Ishikawa (cell line): ENCODE measurements at regions not wholly inside any gene's neighbourhood (a gene's known extent, or its start where the extent isn't known, plus 50 kb on each side); places are given as distances from the start of the nearest gene placed in this dataset.

Experiments
- CEBPB ChIP-seq: IDR thresholded peaks from 2 replicates; pipeline ENCODE4 v1.6.1; 2012
- CREB1 ChIP-seq: IDR thresholded peaks from 2 replicates; pipeline ENCODE4 v1.6.1; 2012; ENCODE audit warnings: low read depth
- EGR1 ChIP-seq: IDR thresholded peaks from 2 replicates; pipeline ENCODE4 v1.6.1; 2012
- EP300 ChIP-seq: IDR thresholded peaks from 2 replicates; pipeline ENCODE4 v1.6.1; 2012; ENCODE audit warnings: borderline replicate concordance
- FOXM1 ChIP-seq: IDR thresholded peaks from 2 replicates; pipeline ENCODE4 v1.6.1; 2012; ENCODE audit warnings: low read depth, borderline replicate concordance
- NFIC ChIP-seq: IDR thresholded peaks from 2 replicates; pipeline ENCODE4 v1.6.1; 2012
- RAD21 ChIP-seq: IDR thresholded peaks from 2 replicates; pipeline ENCODE4 v1.6.1; 2012; ENCODE audit warnings: low read depth
- TAF1 ChIP-seq: IDR thresholded peaks from 2 replicates; pipeline ENCODE4 v1.6.1; 2012; ENCODE audit warnings: low read depth, mild to moderate bottlenecking
- TCF12 ChIP-seq: IDR thresholded peaks from 2 replicates; pipeline ENCODE4 v1.6.1; 2012; ENCODE audit warnings: low read depth
- TEAD4 ChIP-seq: IDR thresholded peaks from 2 replicates; pipeline ENCODE4 v1.6.1; 2012
- YY1 ChIP-seq: IDR thresholded peaks from 2 replicates; pipeline ENCODE4 v1.6.1; 2012; ENCODE audit warnings: low read depth
- ZBTB7A ChIP-seq: IDR thresholded peaks from 2 replicates; pipeline ENCODE4 v1.6.1; 2012; ENCODE audit warnings: low read depth
- TF ChIP-seq, protein P1 (sequence below): IDR thresholded peaks from 2 replicates; pipeline ENCODE4 v1.6.1; 2012
- TF ChIP-seq, protein P2 (sequence below): IDR thresholded peaks from 2 replicates; pipeline ENCODE4 v1.6.1; 2012; ENCODE audit warnings: low read depth, mild to moderate bottlenecking
- TF ChIP-seq, protein P3 (sequence below): IDR thresholded peaks from 2 replicates; pipeline ENCODE4 v1.6.1; 2012

DNA sequence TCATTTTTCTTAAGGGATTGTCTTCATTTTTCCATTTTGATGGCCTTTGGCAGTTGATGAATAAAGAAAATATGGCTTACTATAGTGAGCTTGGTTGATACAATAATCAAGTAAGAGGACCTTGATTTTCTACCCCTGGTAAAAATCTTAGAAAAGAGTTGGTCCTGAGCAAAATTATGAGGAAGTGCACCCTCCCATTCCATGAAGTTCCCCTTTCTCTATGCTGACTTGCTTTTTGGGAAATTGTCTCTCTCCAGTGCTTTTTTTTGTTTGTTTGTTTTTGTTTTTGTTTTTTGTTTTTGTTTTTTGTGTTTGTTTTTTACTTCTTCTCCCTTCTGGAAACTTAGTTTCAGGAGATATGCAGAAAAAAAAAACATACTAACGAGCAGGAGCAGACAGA is 449.2 kb upstream of the ACTBL2 start:
- TF ChIP-seq, protein P1, sequence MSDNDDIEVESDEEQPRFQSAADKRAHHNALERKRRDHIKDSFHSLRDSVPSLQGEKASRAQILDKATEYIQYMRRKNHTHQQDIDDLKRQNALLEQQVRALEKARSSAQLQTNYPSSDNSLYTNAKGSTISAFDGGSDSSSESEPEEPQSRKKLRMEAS = no peak
- TF ChIP-seq CEBPB = no peak
- TF ChIP-seq YY1 = no peak
- no peak for TF ChIP-seq TAF1
- no peak for TF ChIP-seq ZBTB7A
- no peak for TF ChIP-seq RAD21
- TF ChIP-seq NFIC = no peak
- TF ChIP-seq CREB1 = no peak
- TF ChIP-seq EGR1 = no peak
- no peak for TF ChIP-seq TCF12
- no peak for TF ChIP-seq FOXM1
- TF ChIP-seq, protein P2, sequence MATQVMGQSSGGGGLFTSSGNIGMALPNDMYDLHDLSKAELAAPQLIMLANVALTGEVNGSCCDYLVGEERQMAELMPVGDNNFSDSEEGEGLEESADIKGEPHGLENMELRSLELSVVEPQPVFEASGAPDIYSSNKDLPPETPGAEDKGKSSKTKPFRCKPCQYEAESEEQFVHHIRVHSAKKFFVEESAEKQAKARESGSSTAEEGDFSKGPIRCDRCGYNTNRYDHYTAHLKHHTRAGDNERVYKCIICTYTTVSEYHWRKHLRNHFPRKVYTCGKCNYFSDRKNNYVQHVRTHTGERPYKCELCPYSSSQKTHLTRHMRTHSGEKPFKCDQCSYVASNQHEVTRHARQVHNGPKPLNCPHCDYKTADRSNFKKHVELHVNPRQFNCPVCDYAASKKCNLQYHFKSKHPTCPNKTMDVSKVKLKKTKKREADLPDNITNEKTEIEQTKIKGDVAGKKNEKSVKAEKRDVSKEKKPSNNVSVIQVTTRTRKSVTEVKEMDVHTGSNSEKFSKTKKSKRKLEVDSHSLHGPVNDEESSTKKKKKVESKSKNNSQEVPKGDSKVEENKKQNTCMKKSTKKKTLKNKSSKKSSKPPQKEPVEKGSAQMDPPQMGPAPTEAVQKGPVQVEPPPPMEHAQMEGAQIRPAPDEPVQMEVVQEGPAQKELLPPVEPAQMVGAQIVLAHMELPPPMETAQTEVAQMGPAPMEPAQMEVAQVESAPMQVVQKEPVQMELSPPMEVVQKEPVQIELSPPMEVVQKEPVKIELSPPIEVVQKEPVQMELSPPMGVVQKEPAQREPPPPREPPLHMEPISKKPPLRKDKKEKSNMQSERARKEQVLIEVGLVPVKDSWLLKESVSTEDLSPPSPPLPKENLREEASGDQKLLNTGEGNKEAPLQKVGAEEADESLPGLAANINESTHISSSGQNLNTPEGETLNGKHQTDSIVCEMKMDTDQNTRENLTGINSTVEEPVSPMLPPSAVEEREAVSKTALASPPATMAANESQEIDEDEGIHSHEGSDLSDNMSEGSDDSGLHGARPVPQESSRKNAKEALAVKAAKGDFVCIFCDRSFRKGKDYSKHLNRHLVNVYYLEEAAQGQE = no peak
- TF ChIP-seq TEAD4 = no peak
- TF ChIP-seq, protein P3, sequence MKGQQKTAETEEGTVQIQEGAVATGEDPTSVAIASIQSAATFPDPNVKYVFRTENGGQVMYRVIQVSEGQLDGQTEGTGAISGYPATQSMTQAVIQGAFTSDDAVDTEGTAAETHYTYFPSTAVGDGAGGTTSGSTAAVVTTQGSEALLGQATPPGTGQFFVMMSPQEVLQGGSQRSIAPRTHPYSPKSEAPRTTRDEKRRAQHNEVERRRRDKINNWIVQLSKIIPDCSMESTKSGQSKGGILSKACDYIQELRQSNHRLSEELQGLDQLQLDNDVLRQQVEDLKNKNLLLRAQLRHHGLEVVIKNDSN = no peak
- no peak for TF ChIP-seq EP300

DNA sequence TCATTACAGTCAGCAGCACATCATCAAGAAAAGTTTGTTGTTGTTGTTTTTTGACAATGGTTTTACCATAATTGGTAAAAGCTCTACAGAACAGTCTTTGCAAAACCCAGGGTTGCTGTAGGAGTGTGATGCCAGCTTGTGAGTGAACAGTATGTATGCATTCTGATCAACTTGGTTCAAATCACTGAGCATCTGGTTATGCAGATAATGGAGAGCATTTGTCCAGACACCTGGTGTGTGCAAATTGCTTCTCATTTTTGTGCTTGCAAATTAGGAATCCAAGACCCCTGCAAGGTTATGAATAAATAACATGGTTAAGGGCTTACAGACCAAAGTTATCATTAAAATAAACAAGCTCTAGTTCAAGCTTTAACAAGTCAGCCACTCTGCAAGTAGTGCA is 448.7 kb upstream of the ACTBL2 start:
- TF ChIP-seq CEBPB (no peak), FOXM1 (no peak), TAF1 (no peak), EP300 (no peak), RAD21 (no peak), CREB1 (no peak), TEAD4 (no peak), TCF12 (no peak), NFIC (no peak), ZBTB7A (no peak), YY1 (no peak), EGR1 (no peak)
- TF ChIP-seq, protein P1 = no peak
- TF ChIP-seq, protein P3 = no peak
- TF ChIP-seq, protein P2 = no peak

DNA sequence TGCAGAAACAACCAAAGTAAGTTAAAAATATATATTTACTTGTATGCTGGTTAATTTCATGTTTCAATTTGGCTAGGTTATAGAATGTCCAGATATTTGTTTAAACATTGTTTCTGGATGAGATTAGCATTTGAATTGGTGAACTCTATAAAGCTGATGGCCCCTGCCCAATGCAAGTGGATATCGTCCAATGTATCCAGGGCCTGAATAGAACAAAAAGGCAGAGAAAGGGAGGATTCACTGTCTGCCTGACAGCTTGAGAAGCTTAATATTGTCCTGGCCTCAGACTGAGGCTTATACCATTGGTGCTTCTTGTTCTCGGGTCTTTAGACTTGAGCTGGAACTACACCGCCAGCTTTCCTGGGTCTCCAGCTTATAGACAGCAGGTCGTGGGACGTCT is 446.7 kb upstream of the ACTBL2 start:
- no peak for TF ChIP-seq NFIC
- no peak for TF ChIP-seq CREB1
- TF ChIP-seq FOXM1 = no peak
- TF ChIP-seq, protein P3 = no peak
- TF ChIP-seq EP300 = no peak
- TF ChIP-seq YY1 = no peak
- TF ChIP-seq RAD21 = no peak
- TF ChIP-seq TCF12 = no peak
- TF ChIP-seq, protein P2 = no peak
- TF ChIP-seq CEBPB = no peak
- no peak for TF ChIP-seq ZBTB7A
- no peak for TF ChIP-seq TEAD4
- TF ChIP-seq, protein P1 = no peak
- no peak for TF ChIP-seq EGR1
- no peak for TF ChIP-seq TAF1
